ENCODE measurements at regions not wholly inside any gene's neighbourhood (a gene's known extent, or its start where the extent isn't known, plus 50 kb on each side); places are given as distances from the start of the nearest gene placed in this dataset.

DNA sequence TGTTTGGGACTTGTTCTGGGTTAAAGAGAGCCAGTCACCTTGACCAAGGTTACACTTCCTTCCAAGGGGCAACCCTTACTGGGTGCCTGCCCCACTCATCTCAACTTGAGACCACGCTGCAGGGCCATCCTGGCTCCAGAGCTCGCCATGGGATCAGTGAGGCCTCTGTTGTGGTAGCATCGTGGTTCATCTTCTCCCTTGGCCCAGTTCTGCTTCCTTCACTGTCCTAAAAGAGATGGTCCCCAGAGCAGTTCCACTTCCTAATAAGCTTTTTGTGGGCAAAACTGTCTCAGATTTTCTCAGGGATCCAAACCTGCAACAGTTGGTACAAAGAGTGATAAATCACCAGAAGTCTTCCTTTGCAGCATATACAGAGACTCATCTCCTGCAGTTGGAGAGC, 165.9 kb upstream of the TMEM260 start:
- TF ChIP-seq, protein P1, sequence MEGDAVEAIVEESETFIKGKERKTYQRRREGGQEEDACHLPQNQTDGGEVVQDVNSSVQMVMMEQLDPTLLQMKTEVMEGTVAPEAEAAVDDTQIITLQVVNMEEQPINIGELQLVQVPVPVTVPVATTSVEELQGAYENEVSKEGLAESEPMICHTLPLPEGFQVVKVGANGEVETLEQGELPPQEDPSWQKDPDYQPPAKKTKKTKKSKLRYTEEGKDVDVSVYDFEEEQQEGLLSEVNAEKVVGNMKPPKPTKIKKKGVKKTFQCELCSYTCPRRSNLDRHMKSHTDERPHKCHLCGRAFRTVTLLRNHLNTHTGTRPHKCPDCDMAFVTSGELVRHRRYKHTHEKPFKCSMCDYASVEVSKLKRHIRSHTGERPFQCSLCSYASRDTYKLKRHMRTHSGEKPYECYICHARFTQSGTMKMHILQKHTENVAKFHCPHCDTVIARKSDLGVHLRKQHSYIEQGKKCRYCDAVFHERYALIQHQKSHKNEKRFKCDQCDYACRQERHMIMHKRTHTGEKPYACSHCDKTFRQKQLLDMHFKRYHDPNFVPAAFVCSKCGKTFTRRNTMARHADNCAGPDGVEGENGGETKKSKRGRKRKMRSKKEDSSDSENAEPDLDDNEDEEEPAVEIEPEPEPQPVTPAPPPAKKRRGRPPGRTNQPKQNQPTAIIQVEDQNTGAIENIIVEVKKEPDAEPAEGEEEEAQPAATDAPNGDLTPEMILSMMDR (IDR thresholded peaks at IDR 0.05; ENCODE audit: insufficient read depth, low read length, missing control alignments) = no peak
- POLR2A ChIA-PET = no interaction called here
- no peak overlapping the region for H3K4me3 ChIP-seq (ENCODE audit: low read depth, low read length)
- DNase-seq (ENCODE audit: low read depth, low spot score) = no peak
- CTCF ChIA-PET = interaction anchor here (1.3 kb wide), 1 partner anchor 9 kb away, joined by 4 read pairs; no protein-coding TSS in a partner anchor

DNA sequence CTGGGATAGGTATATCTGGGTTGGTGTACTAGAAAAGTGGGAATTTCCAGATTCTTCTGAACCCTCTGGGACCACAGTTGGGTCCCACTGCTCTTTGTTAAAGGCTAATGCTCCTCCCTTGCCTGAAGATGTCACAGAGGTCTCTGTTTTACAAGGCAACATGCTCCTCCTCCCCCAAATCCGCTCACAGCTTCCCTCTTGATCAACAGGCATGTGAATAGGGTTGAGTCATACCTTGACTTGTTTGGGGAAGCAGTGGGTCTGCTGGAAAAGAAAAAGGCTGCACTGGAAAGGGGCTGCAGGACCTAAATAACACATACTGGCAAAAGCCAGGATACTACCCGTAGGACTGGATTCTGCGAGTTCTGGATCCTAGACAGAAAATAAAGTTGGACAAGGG, 165.4 kb upstream of the TMEM260 start:
- DNase-seq (ENCODE audit: low read depth, low spot score) = no peak
- POLR2A ChIA-PET = no interaction called here
- TF ChIP-seq, protein P1 (IDR thresholded peaks at IDR 0.05; ENCODE audit: insufficient read depth, low read length, missing control alignments) = no peak
- CTCF ChIA-PET = interaction anchor here (1.3 kb wide), 1 partner anchor 8 kb away, joined by 4 read pairs; no protein-coding TSS in a partner anchor
- no peak overlapping the region for H3K4me3 ChIP-seq (ENCODE audit: low read depth, low read length)

DNA sequence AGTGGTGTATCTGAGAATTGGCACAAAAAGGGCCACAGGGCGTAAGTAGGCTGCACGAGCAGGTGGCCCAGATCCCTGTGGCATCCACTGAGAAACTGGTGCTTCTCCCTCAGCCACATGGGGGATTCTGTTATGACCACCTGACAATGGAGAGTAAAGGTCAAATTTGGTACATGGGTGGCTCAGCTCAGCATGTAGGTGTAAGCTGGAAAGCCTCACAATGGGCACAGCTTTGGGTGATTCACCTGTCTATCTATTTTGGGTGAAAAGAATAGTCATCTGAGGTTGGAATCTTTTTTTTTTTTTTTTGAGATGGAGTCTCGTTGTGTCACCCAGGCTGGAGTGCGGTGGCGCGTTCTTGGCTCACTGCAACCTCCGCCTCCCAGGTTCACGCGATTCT, 163.4 kb upstream of the TMEM260 start:
- POLR2A ChIA-PET = no interaction called here
- H3K4me3 ChIP-seq (ENCODE audit: low read depth, low read length) = no peak overlapping the region
- CTCF ChIA-PET = no interaction called here
- no peak for DNase-seq (ENCODE audit: low read depth, low spot score)
- TF ChIP-seq, protein P1 (IDR thresholded peaks at IDR 0.05; ENCODE audit: insufficient read depth, low read length, missing control alignments) = no peak

DNA sequence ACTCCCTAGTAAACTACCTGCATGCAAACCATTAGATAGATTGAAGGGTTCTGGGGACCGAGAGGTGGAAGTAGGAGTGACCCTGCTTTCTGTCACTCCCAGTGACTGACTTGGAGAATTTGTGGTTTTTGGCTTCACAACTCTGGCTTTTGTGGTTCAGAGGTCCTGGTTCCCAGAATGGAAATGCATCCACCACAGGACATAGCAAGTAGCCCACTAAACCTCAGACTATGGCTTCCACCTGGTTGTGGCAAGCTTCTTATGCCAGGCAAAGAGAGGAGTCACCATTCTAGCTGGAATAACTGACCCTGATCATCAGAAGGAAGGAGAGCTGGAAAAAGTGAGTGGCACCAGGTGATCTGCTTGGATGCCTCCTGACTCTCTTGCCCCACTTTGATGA, 162.4 kb upstream of the TMEM260 start:
- ChIA-PET CTCF (interaction anchor here (0.6 kb wide), 1 partner anchor 17 kb away, joined by 3 read pairs; no protein-coding TSS in a partner anchor), POLR2A (no interaction called here)

DNA sequence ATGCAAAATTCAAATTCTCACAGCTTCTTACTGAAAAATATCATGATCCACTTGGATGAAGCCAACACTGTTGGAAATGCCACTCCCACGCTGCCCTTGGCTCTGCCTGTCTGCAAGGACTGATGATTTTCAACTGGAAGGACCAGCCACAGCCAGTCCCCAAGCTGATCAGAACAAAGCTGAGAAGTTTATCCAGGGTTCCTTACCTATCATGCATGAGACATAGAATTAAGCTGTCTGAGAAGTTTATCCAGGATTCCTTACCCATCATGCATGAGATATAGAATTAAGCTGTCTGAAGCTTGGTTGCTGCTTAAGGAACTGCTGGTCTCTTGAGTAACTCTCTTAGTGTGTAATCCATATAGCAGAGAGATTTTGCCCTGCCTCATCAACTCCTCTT, 159.8 kb upstream of the TMEM260 start:
- TF ChIP-seq, protein P1 (IDR thresholded peaks at IDR 0.05; ENCODE audit: insufficient read depth, low read length, missing control alignments) = no peak
- no peak for DNase-seq (ENCODE audit: low read depth, low spot score)
- CTCF ChIA-PET = interaction anchor here (1.0 to 3.5 kb wide), 6 partner anchors 10 to 974 kb away, joined by 3 to 13 read pairs (median 4); no protein-coding TSS in a partner anchor
- no peak overlapping the region for H3K4me3 ChIP-seq (ENCODE audit: low read depth, low read length)
- POLR2A ChIA-PET = no interaction called here

More for the DNA sequence above, 162.4 kb upstream of the TMEM260 start:
- DNase-seq (ENCODE audit: low read depth, low spot score) = no peak
- TF ChIP-seq, protein P1 (IDR thresholded peaks at IDR 0.05; ENCODE audit: insufficient read depth, low read length, missing control alignments) = no peak
- H3K4me3 ChIP-seq (ENCODE audit: low read depth, low read length) = no peak overlapping the region

DNA sequence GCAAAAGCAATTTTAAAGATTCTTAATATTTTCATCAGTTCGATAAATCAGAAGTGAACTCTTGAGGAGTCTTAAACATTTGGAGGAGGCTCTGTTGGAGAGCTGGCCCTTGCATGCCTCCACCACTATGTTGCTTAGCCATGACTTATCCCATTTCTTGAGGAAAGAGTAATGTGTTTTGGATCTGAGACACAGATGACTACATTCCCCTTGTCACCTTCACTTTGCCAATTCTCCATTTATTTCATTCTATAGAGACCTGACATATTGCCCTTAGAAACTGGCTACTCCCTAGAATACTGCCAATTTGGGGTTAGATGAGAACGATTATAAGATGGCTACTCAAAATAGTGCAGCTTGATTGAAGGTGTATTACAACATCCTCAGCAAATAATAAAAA, 157.4 kb upstream of the TMEM260 start:
- TF ChIP-seq, protein P1 (IDR thresholded peaks at IDR 0.05; ENCODE audit: insufficient read depth, low read length, missing control alignments) = no peak
- CTCF ChIA-PET = interaction anchor here (0.6 to 3.2 kb wide), 22 partner anchors 8 to 984 kb away, joined by 3 to 30 read pairs (median 4); partner anchors contain the start of gene PELI2
- POLR2A ChIA-PET = no interaction called here
- H3K4me3 ChIP-seq (ENCODE audit: low read depth, low read length) = no peak overlapping the region
- DNase-seq (ENCODE audit: low read depth, low spot score) = no peak

Data from AG04449 (cell line).